Testis (tissue), 2 donors: ENCODE measurements at regions not wholly inside any gene's neighbourhood (a gene's known extent, or its start where the extent isn't known, plus 50 kb on each side); places are given as distances from the start of the nearest gene placed in this dataset.

Source experiments
- CTCF ChIP-seq, 3 experiments: fragments of 450-650 bp in 2 of 3; fragments of 200-600 bp in 1 of 3; sonication (generic) in 1 of 3; IDR thresholded peaks; one replicate each; pipeline ENCODE4 v1.5.1; 2016 to 2019; ENCODE audit warnings: antibody characterized with exemption in 3 of 3, mild to moderate bottlenecking in 2 of 3, moderate library complexity in 1 of 3
- POLR2A ChIP-seq: fragments of 450-650 bp; IDR thresholded peaks from one replicate; pipeline ENCODE4 v1.6.1; 2017; ENCODE audit warnings: antibody characterized with exemption, mild to moderate bottlenecking, moderate library complexity

- TF ChIP-seq CTCF (IDR thresholded peaks at IDR 0.05): no peak
- no peak for TF ChIP-seq POLR2A
Measured at GRCh38 chr4:107246761-107247160, 210.6 kb upstream of the DKK2 start.
